ENCODE measurements at regions not wholly inside any gene's neighbourhood (a gene's known extent, or its start where the extent isn't known, plus 50 kb on each side); places are given as distances from the start of the nearest gene placed in this dataset.

- Mint-ChIP-seq H3K27ac (ENCODE audit: unreplicated experiment) (no peak overlapping the region), H3K4me1 (ENCODE audit: unreplicated experiment) (no peaks in the 10 kb centered on the region), H3K27me3 (ENCODE audit: unreplicated experiment) (peaks cover 13% of the 10 kb centered on the region), H3K9me3 (ENCODE audit: unreplicated experiment) (no peaks in the 10 kb centered on the region), H3K4me3 (ENCODE audit: unreplicated experiment) (no peak overlapping the region), H3K36me3 (ENCODE audit: unreplicated experiment) (no peaks in the 10 kb centered on the region)
- no peak for TF ChIP-seq CTCF (IDR thresholded peaks at IDR 0.05)
- no peak for DNase-seq (ENCODE audit: extremely low spot score, unreplicated experiment)
Measured at GRCh38 chr9:26477963-26478362, 414.6 kb downstream of the CAAP1 start.

DNA sequence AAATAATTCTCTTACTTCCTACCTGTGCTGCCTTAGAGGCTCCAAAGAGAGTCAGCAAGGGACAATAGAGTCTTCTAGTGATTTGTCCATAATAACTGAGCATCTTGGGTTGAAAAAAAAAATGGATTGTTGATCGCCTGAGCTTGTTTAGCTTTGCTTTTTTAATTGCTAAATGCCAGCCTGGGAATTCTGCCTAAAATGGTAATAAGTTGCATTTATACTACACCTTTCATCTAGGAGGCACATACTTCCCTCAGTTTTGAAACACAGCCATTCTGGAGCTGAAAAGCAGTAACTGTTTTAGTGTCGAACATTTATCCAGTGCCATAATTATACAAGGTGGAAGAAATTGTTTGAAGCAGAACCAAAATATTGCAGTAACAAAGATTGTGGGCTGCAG lies 421.3 kb downstream of the CAAP1 start:
- peaks cover 16% of the 10 kb centered on the region for H3K27me3 Mint-ChIP-seq (ENCODE audit: unreplicated experiment)
- H3K4me3 Mint-ChIP-seq (ENCODE audit: unreplicated experiment) = no peak overlapping the region
- H3K36me3 Mint-ChIP-seq (ENCODE audit: unreplicated experiment) = no peaks in the 10 kb centered on the region
- no peak for DNase-seq (ENCODE audit: extremely low spot score, unreplicated experiment)
- no peaks in the 10 kb centered on the region for H3K9me3 Mint-ChIP-seq (ENCODE audit: unreplicated experiment)
- no peak overlapping the region for H3K27ac Mint-ChIP-seq (ENCODE audit: unreplicated experiment)
- no peak for TF ChIP-seq CTCF (IDR thresholded peaks at IDR 0.05)
- no peaks in the 10 kb centered on the region for H3K4me1 Mint-ChIP-seq (ENCODE audit: unreplicated experiment)

- Mint-ChIP-seq H3K27me3 (ENCODE audit: unreplicated experiment) (peaks cover 16% of the 10 kb centered on the region), H3K4me3 (ENCODE audit: unreplicated experiment) (no peak overlapping the region), H3K27ac (ENCODE audit: unreplicated experiment) (no peak overlapping the region), H3K9me3 (ENCODE audit: unreplicated experiment) (no peaks in the 10 kb centered on the region), H3K36me3 (ENCODE audit: unreplicated experiment) (no peaks in the 10 kb centered on the region), H3K4me1 (ENCODE audit: unreplicated experiment) (no peaks in the 10 kb centered on the region)
- DNase-seq (ENCODE audit: extremely low spot score, unreplicated experiment) = no peak
- no peak for TF ChIP-seq CTCF (IDR thresholded peaks at IDR 0.05)
Measured at GRCh38 chr9:26470284-26470683, 422.3 kb downstream of the CAAP1 start.

- no peak for TF ChIP-seq CTCF (IDR thresholded peaks at IDR 0.05)
- Mint-ChIP-seq H3K4me1 (ENCODE audit: unreplicated experiment) (no peaks in the 10 kb centered on the region), H3K9me3 (ENCODE audit: unreplicated experiment) (no peaks in the 10 kb centered on the region), H3K36me3 (ENCODE audit: unreplicated experiment) (no peaks in the 10 kb centered on the region), H3K27me3 (ENCODE audit: unreplicated experiment) (peaks cover 4% of the 10 kb centered on the region), H3K27ac (ENCODE audit: unreplicated experiment) (no peak overlapping the region), H3K4me3 (ENCODE audit: unreplicated experiment) (no peak overlapping the region)
- DNase-seq (ENCODE audit: extremely low spot score, unreplicated experiment) = no peak
Measured at GRCh38 chr9:26463837-26464236, 428.8 kb downstream of the CAAP1 start.

- Mint-ChIP-seq H3K4me3 (ENCODE audit: unreplicated experiment) (no peak overlapping the region), H3K27me3 (ENCODE audit: unreplicated experiment) (peaks cover 6% of the 10 kb centered on the region), H3K27ac (ENCODE audit: unreplicated experiment) (no peak overlapping the region), H3K9me3 (ENCODE audit: unreplicated experiment) (no peaks in the 10 kb centered on the region), H3K4me1 (ENCODE audit: unreplicated experiment) (no peaks in the 10 kb centered on the region), H3K36me3 (ENCODE audit: unreplicated experiment) (no peaks in the 10 kb centered on the region)
- no peak for TF ChIP-seq CTCF (IDR thresholded peaks at IDR 0.05)
- no peak for DNase-seq (ENCODE audit: extremely low spot score, unreplicated experiment)
Measured at GRCh38 chr9:26462751-26463150, 429.9 kb downstream of the CAAP1 start.

Measured in osteocyte (in vitro differentiated cells).